OCI-LY1 (cell line): ENCODE measurements at regions not wholly inside any gene's neighbourhood (a gene's known extent, or its start where the extent isn't known, plus 50 kb on each side); places are given as distances from the start of the nearest gene placed in this dataset.

Source experiments
- H2AFZ ChIP-seq: fragments of 200-600 bp; sonication (generic), shearing (Covaris generic); 2 replicates; pipeline ENCODE4 v1.6.0; 2014; ENCODE audit warnings: antibody characterized with exemption, mild to moderate bottlenecking, low read length
- H3F3A ChIP-seq: fragments of 200-600 bp; sonication (generic), shearing (Covaris generic); 2 replicates; pipeline ENCODE4 v1.6.0; 2014; ENCODE audit warnings: mild to moderate bottlenecking, antibody characterized with exemption, low read length, moderate library complexity; ENCODE audit not compliant: insufficient read depth
- H3K27ac ChIP-seq: fragments of 200-600 bp; sonication (generic); 2 replicates; pipeline ENCODE4 v1.5.1; 2014; ENCODE audit warnings: low read length, mixed run types, mild to moderate bottlenecking, low read depth; ENCODE audit not compliant: poor library complexity, severe bottlenecking
- H3K27me3 ChIP-seq: fragments of 200-600 bp; sonication (generic); 2 replicates; pipeline ENCODE4 v1.6.0; 2014; ENCODE audit warnings: antibody characterized with exemption, mild to moderate bottlenecking, low read length, moderate library complexity; ENCODE audit not compliant: insufficient read depth
- H3K36me3 ChIP-seq: fragments of 200-600 bp; sonication (generic); 2 replicates; pipeline ENCODE4 v1.6.1; 2014; ENCODE audit warnings: mild to moderate bottlenecking, antibody characterized with exemption, low read length, moderate library complexity, mixed read lengths; ENCODE audit not compliant: insufficient read depth
- H3K4me1 ChIP-seq: fragments of 200-600 bp; sonication (generic); 2 replicates; pipeline ENCODE4 v1.5.1; 2014; ENCODE audit warnings: mild to moderate bottlenecking, low read length, moderate library complexity; ENCODE audit not compliant: insufficient read depth, severe bottlenecking
- H3K4me2 ChIP-seq: fragments of 200-600 bp; sonication (generic), shearing (Covaris generic); 2 replicates; pipeline ENCODE4 v1.6.1; 2014; ENCODE audit warnings: low read length
- H3K4me3 ChIP-seq: fragments of 200-600 bp; sonication (generic); 2 replicates; pipeline ENCODE4 v1.5.1; 2014; ENCODE audit warnings: low read length, low read depth, mild to moderate bottlenecking, mixed read lengths; ENCODE audit not compliant: poor library complexity, severe bottlenecking
- H3K79me2 ChIP-seq: fragments of 200-600 bp; shearing (Covaris generic); 2 replicates; pipeline ENCODE4 v1.6.1; 2016; ENCODE audit warnings: mixed run types, low read length, mixed read lengths; ENCODE audit not compliant: insufficient read depth
- H3K9ac ChIP-seq: fragments of 200-600 bp; sonication (generic), shearing (Covaris generic); 2 replicates; pipeline ENCODE4 v1.6.1; 2014; ENCODE audit warnings: mild to moderate bottlenecking, low read length, mixed read lengths
- H3K9me2 ChIP-seq: fragments of 200-600 bp; sonication (generic), shearing (Covaris generic); 2 replicates; pipeline ENCODE4 v1.6.1; 2014; ENCODE audit warnings: low read depth, mild to moderate bottlenecking, low read length, mixed read lengths
- H3K9me3 ChIP-seq: fragments of 200-600 bp; shearing (Covaris generic); 2 replicates; pipeline ENCODE4 v1.6.1; 2014; ENCODE audit warnings: low read length, mixed read lengths
- H4K20me1 ChIP-seq: fragments of 200-600 bp; sonication (generic), shearing (Covaris generic); 2 replicates; pipeline ENCODE4 v1.6.0; 2016; ENCODE audit warnings: mild to moderate bottlenecking, low read length; ENCODE audit not compliant: insufficient read depth
- EZH2 ChIP-seq: fragments of 200-600 bp; sonication (generic), shearing (Covaris generic); IDR thresholded peaks from 2 replicates; pipeline ENCODE4 v1.8.0; 2017; ENCODE audit warnings: borderline replicate concordance, mixed run types, mild to moderate bottlenecking, antibody characterized with exemption, low read length, moderate library complexity, mixed read lengths
- TF ChIP-seq, protein P1 (sequence below): fragments of 200-600 bp; sonication (generic), shearing (Covaris generic); IDR thresholded peaks from 2 replicates; pipeline ENCODE4 v1.5.1; 2017; ENCODE audit warnings: mild to moderate bottlenecking, antibody characterized with exemption, low read length, moderate library complexity, mixed read lengths

DNA sequence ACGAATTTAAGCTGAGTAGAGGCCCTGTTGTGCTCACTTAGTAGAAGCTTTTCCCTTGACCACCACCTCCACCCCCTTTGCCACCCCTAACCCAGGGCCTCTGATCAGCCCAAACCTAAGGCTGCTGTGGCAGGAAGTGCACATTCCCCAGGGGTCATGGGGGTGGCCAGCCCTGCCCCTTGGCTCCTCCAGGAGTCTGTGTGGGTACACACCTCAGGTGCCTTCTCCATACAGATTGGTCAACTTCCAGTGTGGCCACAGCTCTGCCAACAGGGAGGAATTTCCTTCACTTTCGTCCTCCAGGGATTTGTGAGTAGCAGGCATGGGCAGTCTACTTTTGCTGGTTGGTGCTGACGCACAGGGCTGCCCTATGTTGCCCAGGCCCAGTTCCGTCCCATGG, 249.9 kb upstream of the ZNF32 start:
- Histone ChIP-seq H3K27ac (no peak overlapping the region), H3K79me2 (no peaks in the 10 kb centered on the region), H4K20me1 (no peaks in the 10 kb centered on the region), H3K4me1 (no peaks in the 10 kb centered on the region), H3K4me2 (no peak overlapping the region), H2AFZ (no peak overlapping the region), H3K9me2 (no peaks in the 10 kb centered on the region), H3F3A (no peaks in the 10 kb centered on the region), H3K4me3 (no peak overlapping the region), H3K9me3 (no peaks in the 10 kb centered on the region), H3K9ac (no peak overlapping the region), H3K27me3 (no peaks in the 10 kb centered on the region), H3K36me3 (no peaks in the 10 kb centered on the region)
- no peak for TF ChIP-seq EZH2
- TF ChIP-seq, protein P1, sequence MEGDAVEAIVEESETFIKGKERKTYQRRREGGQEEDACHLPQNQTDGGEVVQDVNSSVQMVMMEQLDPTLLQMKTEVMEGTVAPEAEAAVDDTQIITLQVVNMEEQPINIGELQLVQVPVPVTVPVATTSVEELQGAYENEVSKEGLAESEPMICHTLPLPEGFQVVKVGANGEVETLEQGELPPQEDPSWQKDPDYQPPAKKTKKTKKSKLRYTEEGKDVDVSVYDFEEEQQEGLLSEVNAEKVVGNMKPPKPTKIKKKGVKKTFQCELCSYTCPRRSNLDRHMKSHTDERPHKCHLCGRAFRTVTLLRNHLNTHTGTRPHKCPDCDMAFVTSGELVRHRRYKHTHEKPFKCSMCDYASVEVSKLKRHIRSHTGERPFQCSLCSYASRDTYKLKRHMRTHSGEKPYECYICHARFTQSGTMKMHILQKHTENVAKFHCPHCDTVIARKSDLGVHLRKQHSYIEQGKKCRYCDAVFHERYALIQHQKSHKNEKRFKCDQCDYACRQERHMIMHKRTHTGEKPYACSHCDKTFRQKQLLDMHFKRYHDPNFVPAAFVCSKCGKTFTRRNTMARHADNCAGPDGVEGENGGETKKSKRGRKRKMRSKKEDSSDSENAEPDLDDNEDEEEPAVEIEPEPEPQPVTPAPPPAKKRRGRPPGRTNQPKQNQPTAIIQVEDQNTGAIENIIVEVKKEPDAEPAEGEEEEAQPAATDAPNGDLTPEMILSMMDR: no peak

DNA sequence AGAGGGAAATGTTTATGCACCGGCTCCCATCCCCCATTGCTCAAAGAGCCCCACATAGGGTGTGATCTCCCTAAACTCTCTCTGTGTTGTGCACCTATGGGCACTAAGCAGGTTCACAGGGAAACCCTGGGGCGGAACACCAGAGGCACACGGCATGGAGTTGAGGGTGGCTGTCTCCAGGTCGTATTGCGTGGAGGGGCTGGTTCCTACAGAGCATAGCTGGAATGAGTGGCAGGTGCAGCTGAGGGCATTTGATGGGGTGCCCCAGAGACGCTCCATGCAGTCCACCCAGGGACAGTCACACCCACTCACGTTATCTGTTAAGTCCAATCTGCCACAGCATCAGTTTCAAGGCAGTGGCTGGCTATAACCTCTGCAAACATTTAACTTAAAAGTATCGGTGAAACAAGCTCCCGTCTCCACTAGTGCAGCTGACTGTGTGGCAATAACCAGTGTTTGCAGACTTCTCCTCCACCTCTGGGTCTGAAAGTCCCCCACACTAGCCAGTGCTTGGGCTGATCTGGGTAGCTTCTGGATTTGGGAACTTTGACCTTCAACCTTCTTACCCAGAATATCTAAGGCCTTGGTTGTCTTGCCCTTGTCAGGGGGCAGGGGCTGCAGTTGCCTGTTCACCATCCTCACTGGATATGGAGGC, 249.2 kb upstream of the ZNF32 start:
- H3K9me2 ChIP-seq: no peaks in the 10 kb centered on the region
- H3K36me3 ChIP-seq: no peaks in the 10 kb centered on the region
- H3K4me1 ChIP-seq: no peaks in the 10 kb centered on the region
- no peak overlapping the region for H3K4me3 ChIP-seq
- no peaks in the 10 kb centered on the region for H3K9me3 ChIP-seq
- H3F3A ChIP-seq: no peaks in the 10 kb centered on the region
- H3K27ac ChIP-seq: no peak overlapping the region
- H3K27me3 ChIP-seq: no peaks in the 10 kb centered on the region
- H3K4me2 ChIP-seq: no peak overlapping the region
- no peak overlapping the region for H3K9ac ChIP-seq
- no peaks in the 10 kb centered on the region for H4K20me1 ChIP-seq
- no peak overlapping the region for H2AFZ ChIP-seq
- no peaks in the 10 kb centered on the region for H3K79me2 ChIP-seq
- TF ChIP-seq, protein P1: no peak
- TF ChIP-seq EZH2: no peak

DNA sequence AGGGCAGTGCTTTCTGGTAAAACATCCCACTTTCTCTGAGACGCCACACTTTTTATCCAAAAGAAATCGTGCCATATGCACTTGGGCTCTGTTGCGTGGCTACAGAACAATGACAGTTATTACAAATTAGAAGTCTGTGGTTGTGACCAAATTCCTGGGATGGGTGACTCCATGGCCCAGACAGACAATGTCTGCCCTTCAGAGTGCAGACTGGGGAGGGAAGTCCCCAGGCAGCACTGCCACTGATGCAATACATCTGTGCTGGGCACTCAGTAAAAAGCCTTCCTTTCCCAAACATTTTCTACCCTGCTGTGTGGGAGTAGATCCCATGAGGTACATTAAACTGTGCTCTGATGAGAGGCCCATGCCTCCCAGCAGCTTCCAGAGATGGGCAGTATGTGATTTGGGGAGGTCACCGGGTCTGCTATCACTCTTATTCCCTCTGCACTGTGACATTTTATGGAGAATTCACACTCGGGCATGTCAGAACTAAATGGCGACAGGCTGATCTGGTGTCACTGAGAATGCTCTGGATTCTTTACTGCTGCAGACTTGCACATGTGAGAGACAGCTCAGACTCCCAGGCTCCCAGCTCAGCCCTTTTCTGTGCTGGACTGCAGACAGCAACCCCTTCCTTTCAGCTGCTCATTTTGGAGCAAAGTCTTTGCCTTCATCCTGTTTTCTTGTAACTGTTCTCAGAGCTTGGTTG, 243.5 kb upstream of the ZNF32 start:
- H3K79me2 ChIP-seq: no peaks in the 10 kb centered on the region
- H3F3A ChIP-seq: no peaks in the 10 kb centered on the region
- no peaks in the 10 kb centered on the region for H3K9me2 ChIP-seq
- no peak overlapping the region for H3K9ac ChIP-seq
- no peaks in the 10 kb centered on the region for H3K4me1 ChIP-seq
- H3K4me3 ChIP-seq: no peak overlapping the region
- H3K9me3 ChIP-seq: no peaks in the 10 kb centered on the region
- H2AFZ ChIP-seq: no peak overlapping the region
- no peaks in the 10 kb centered on the region for H3K27me3 ChIP-seq
- H3K36me3 ChIP-seq: no peaks in the 10 kb centered on the region
- TF ChIP-seq EZH2: no peak
- TF ChIP-seq, protein P1: no peak
- H3K4me2 ChIP-seq: no peak overlapping the region
- H3K27ac ChIP-seq: no peak overlapping the region
- H4K20me1 ChIP-seq: no peaks in the 10 kb centered on the region
